H9 (cell line): ENCODE measurements at regions not wholly inside any gene's neighbourhood (a gene's known extent, or its start where the extent isn't known, plus 50 kb on each side); places are given as distances from the start of the nearest gene placed in this dataset.
"Not testable (repeated sequence)": the region's sequence is repeated elsewhere in the genome, so short reads cannot be mapped to it uniquely, and the experiment has no call there.

Source experiments
- DNase-seq: peaks from one replicate; pipeline ENCODE4 v3.0.0-alpha.2; 2017
- H2AFZ ChIP-seq: one replicate; pipeline ENCODE4 v1.6.1; 2013; ENCODE audit warnings: mild to moderate bottlenecking, low read length, control low read depth, moderate library complexity
- H2AK5ac ChIP-seq: 2 replicates; pipeline ENCODE4 v1.6.1; 2013; ENCODE audit warnings: low read length, control low read depth, mixed read lengths; ENCODE audit not compliant: insufficient read length
- H2BK120ac ChIP-seq: one replicate; pipeline ENCODE4 v1.6.1; 2013; ENCODE audit warnings: low read depth, mild to moderate bottlenecking, low read length, control low read depth, inconsistent platforms; ENCODE audit not compliant: poor library complexity, severe bottlenecking
- H2BK12ac ChIP-seq: 2 replicates; pipeline ENCODE4 v1.6.1; 2013; ENCODE audit warnings: low read length, control low read depth, mixed read lengths, low read depth; ENCODE audit not compliant: insufficient read length
- H2BK15ac ChIP-seq: 2 replicates; pipeline ENCODE4 v1.6.1; 2013; ENCODE audit warnings: low read depth, low read length, control low read depth
- H2BK20ac ChIP-seq: one replicate; pipeline ENCODE4 v1.6.1; 2013; ENCODE audit warnings: low read depth, mild to moderate bottlenecking, low read length, control low read depth, inconsistent platforms; ENCODE audit not compliant: poor library complexity, severe bottlenecking
- H2BK5ac ChIP-seq: 2 replicates; pipeline ENCODE4 v1.6.1; 2013; ENCODE audit warnings: low read length, control low read depth, mixed read lengths; ENCODE audit not compliant: insufficient read length
- H3K14ac ChIP-seq: 2 replicates; pipeline ENCODE4 v1.6.1; 2013; ENCODE audit warnings: low read length, control low read depth; ENCODE audit not compliant: insufficient read depth
- H3K18ac ChIP-seq: 2 replicates; pipeline ENCODE4 v1.6.1; 2013; ENCODE audit warnings: low read depth, mild to moderate bottlenecking, mixed read lengths, low read length, control low read depth; ENCODE audit not compliant: insufficient read length
- H3K23ac ChIP-seq: 2 replicates; pipeline ENCODE4 v1.6.1; 2013; ENCODE audit warnings: low read length, control low read depth, mixed read lengths, low read depth; ENCODE audit not compliant: insufficient read length
- H3K23me2 ChIP-seq: 2 replicates; pipeline ENCODE4 v1.6.1; 2013; ENCODE audit warnings: low read depth, mild to moderate bottlenecking, mixed read lengths, low read length, control low read depth; ENCODE audit not compliant: insufficient read length, poor library complexity, severe bottlenecking
- H3K27ac ChIP-seq: 2 replicates; pipeline ENCODE4 v1.5.1; 2013; ENCODE audit warnings: low read length, control low read depth, mixed read lengths, low read depth; ENCODE audit not compliant: insufficient read length
- H3K27me3 ChIP-seq: 2 replicates; pipeline ENCODE4 v1.6.1; 2013; ENCODE audit warnings: low read length, control low read depth, inconsistent platforms; ENCODE audit not compliant: insufficient read depth
- H3K4ac ChIP-seq: 2 replicates; pipeline ENCODE4 v1.6.1; 2013; ENCODE audit warnings: low read depth, mild to moderate bottlenecking, control low read depth, inconsistent platforms, low read length, moderate library complexity
- H3K4me1 ChIP-seq: 2 replicates; pipeline ENCODE4 v1.6.1; 2013; ENCODE audit warnings: low read length, control low read depth, inconsistent platforms; ENCODE audit not compliant: insufficient read depth
- H3K4me2 ChIP-seq: 2 replicates; pipeline ENCODE4 v1.6.1; 2013; ENCODE audit warnings: low read length, control low read depth, mixed read lengths; ENCODE audit not compliant: insufficient read length, insufficient read depth
- H3K56ac ChIP-seq: 2 replicates; pipeline ENCODE4 v1.6.1; 2013; ENCODE audit warnings: low read depth, mild to moderate bottlenecking, mixed read lengths, low read length, control low read depth; ENCODE audit not compliant: insufficient read length
- H3K79me1 ChIP-seq: 2 replicates; pipeline ENCODE4 v1.6.1; 2013; ENCODE audit warnings: low read depth, mild to moderate bottlenecking, moderate library complexity, low read length, control low read depth, inconsistent platforms; ENCODE audit not compliant: insufficient read depth, poor library complexity, severe bottlenecking
- H3K79me2 ChIP-seq: 2 replicates; pipeline ENCODE4 v1.6.1; 2013; ENCODE audit warnings: low read length, control low read depth, inconsistent platforms; ENCODE audit not compliant: insufficient read depth
- H3K9ac ChIP-seq: 2 replicates; pipeline ENCODE4 v1.6.1; 2013; ENCODE audit warnings: low read length, control low read depth, mixed read lengths; ENCODE audit not compliant: insufficient read length; ENCODE audit errors: extremely low read depth
- H3K9me3 ChIP-seq: one replicate; pipeline ENCODE4 v1.6.1; 2013; ENCODE audit warnings: low read depth, low read length, inconsistent platforms; ENCODE audit not compliant: control insufficient read depth
- H3T11ph ChIP-seq: one replicate; pipeline ENCODE4 v1.6.1; 2013; ENCODE audit warnings: mild to moderate bottlenecking, low read length, control low read depth, inconsistent platforms
- H4K20me1 ChIP-seq: one replicate; pipeline ENCODE4 v1.6.1; 2013; ENCODE audit not compliant: control insufficient read depth, insufficient read length, insufficient read depth
- H4K5ac ChIP-seq: 2 replicates; pipeline ENCODE4 v1.6.1; 2013; ENCODE audit warnings: low read depth, mild to moderate bottlenecking, mixed read lengths, low read length, control low read depth; ENCODE audit not compliant: insufficient read length
- H4K8ac ChIP-seq: replicated peaks from 2 replicates; pipeline ENCODE4 v1.6.1; 2013; ENCODE audit warnings: low read length, control low read depth, mixed read lengths, low read depth; ENCODE audit not compliant: insufficient read length
- H4K91ac ChIP-seq: 2 replicates; pipeline ENCODE4 v1.6.1; 2013; ENCODE audit warnings: low read depth, mild to moderate bottlenecking, moderate library complexity, mixed read lengths, low read length, control low read depth; ENCODE audit not compliant: insufficient read length
- H3K27ac Mint-ChIP-seq, 3 experiments: 2 replicates in 2 of 3; 3 replicates in 1 of 3; pipeline ENCODE4 v1.8.0; 2020 to 2021; ENCODE audit warnings: mixed read lengths in 3 of 3, mild to moderate bottlenecking in 1 of 3, moderate library complexity in 1 of 3
- H3K27me3 Mint-ChIP-seq: 2 replicates; pipeline ENCODE4 v1.8.0; 2021; ENCODE audit warnings: low read depth, mild to moderate bottlenecking, moderate library complexity, mixed read lengths
- H3K36me3 Mint-ChIP-seq, 3 experiments: 2 replicates in 2 of 3; 3 replicates in 1 of 3; pipeline ENCODE4 v1.8.0; 2020 to 2021; ENCODE audit warnings: low read depth in 3 of 3, mixed read lengths in 3 of 3; ENCODE audit not compliant: insufficient read depth in 1 of 3
- H3K4me1 Mint-ChIP-seq, 2 experiments: 2 replicates each; pipeline ENCODE4 v1.8.0; 2020; ENCODE audit warnings: mixed read lengths in 2 of 2
- H3K4me3 Mint-ChIP-seq, 2 experiments: 2 replicates in 1 of 2; 3 replicates in 1 of 2; pipeline ENCODE4 v1.8.0; 2020 to 2021; ENCODE audit warnings: mild to moderate bottlenecking in 2 of 2, mixed read lengths in 2 of 2, moderate library complexity in 1 of 2
- H3K9me3 Mint-ChIP-seq, 2 experiments: 2 replicates in 1 of 2; 3 replicates in 1 of 2; pipeline ENCODE4 v1.8.0; 2020; ENCODE audit warnings: mild to moderate bottlenecking in 2 of 2, mixed read lengths in 2 of 2, moderate library complexity in 1 of 2
- WGBS: extraction: QIAGEN DNeasy Blood & Tissue Kit; methylation state at CpG from one replicate; pipeline ENCODE4 v1.1.7; 2013; ENCODE audit warnings: missing lambda C conversion rate, low lambda C conversion rate, mixed read lengths; ENCODE audit not compliant: insufficient read length; ENCODE audit errors: extremely low coverage; 5-methylcytosine and 5-hydroxymethylcytosine counted together

GRCh38 chr1:157445616-157446140 is 106.6 kb downstream of the FCRL5 start:
- not testable (repeated sequence) for H2BK12ac ChIP-seq, H3K23me2 ChIP-seq, H3K27me3 Mint-ChIP-seq, H4K20me1 ChIP-seq, H3K4ac ChIP-seq, H3K56ac ChIP-seq, H3K23ac ChIP-seq, H3K4me3 Mint-ChIP-seq, H2BK20ac ChIP-seq, DNase-seq, H2AFZ ChIP-seq, H3K27ac ChIP-seq, H2BK120ac ChIP-seq, H3K14ac ChIP-seq, H4K91ac ChIP-seq, H3K36me3 Mint-ChIP-seq, H2AK5ac ChIP-seq, H3K9me3 Mint-ChIP-seq, H3T11ph ChIP-seq, H3K18ac ChIP-seq, H2BK5ac ChIP-seq, H3K4me2 ChIP-seq, H2BK15ac ChIP-seq, H4K5ac ChIP-seq, H3K79me1 ChIP-seq, H3K79me2 ChIP-seq, H4K8ac ChIP-seq, H3K27me3 ChIP-seq, H3K9ac ChIP-seq, H3K4me1 ChIP-seq, H3K9me3 ChIP-seq
- Mint-ChIP-seq H3K27ac (peak overlapping the region in 2 of 3 experiments; percentile 2 to 56; a peak in 1 of 7 replicates), H3K4me1 (peaks cover 11 to 13% of the 10 kb centered on the region in 2 experiments)
- no CpG with 5 or more reads among the region's 15 CpGs for WGBS
